HG02970 (cell line): ENCODE measurements at regions not wholly inside any gene's neighbourhood (a gene's known extent, or its start where the extent isn't known, plus 50 kb on each side); places are given as distances from the start of the nearest gene placed in this dataset.
"Not testable (repeated sequence)": the region's sequence is repeated elsewhere in the genome, so short reads cannot be mapped to it uniquely, and the experiment has no call there.

Experiments used
- ATAC-seq: cut with Tn5 transposase; IDR thresholded peaks from one replicate; pipeline ENCODE4 v1.9.1; 2021; ENCODE audit warnings: mild to moderate bottlenecking, moderate library complexity, moderate number of reproducible peaks; ENCODE audit not compliant: unreplicated experiment, low FRiP score

GRCh38 chr7:108627476-108628051 lies 57.9 kb downstream of the DNAJB9 start:
- no peak for ATAC-seq

GRCh38 chr7:108628678-108629077 lies 59.0 kb downstream of the DNAJB9 start:
- no peak for ATAC-seq

- no peak for ATAC-seq
Measured at GRCh38 chr7:108629651-108630400, 60.2 kb downstream of the DNAJB9 start.

- ATAC-seq: no peak
Measured at GRCh38 chr7:108634036-108634435, 64.4 kb downstream of the DNAJB9 start.

GRCh38 chr7:108634535-108634934 lies 64.9 kb downstream of the DNAJB9 start:
- ATAC-seq: no peak

GRCh38 chr7:108637049-108637621 lies 67.5 kb downstream of the DNAJB9 start:
- no peak for ATAC-seq

GRCh38 chr7:108642126-108642525 lies 72.5 kb downstream of the DNAJB9 start:
- ATAC-seq: no peak

- ATAC-seq: no peak
Measured at GRCh38 chr7:108643136-108643535, 73.5 kb downstream of the DNAJB9 start.

GRCh38 chr7:108648989-108649388 lies 79.3 kb downstream of the DNAJB9 start:
- no peak for ATAC-seq

- ATAC-seq: no peak
Measured at GRCh38 chr7:108650467-108650866, 80.8 kb downstream of the DNAJB9 start.

GRCh38 chr7:108652886-108653285 lies 83.2 kb downstream of the DNAJB9 start:
- no peak for ATAC-seq

GRCh38 chr7:108653526-108653925 lies 83.9 kb downstream of the DNAJB9 start:
- no peak for ATAC-seq

- ATAC-seq: not testable (repeated sequence)
Measured at GRCh38 chr7:108657140-108657726, 87.6 kb downstream of the DNAJB9 start.

GRCh38 chr7:108659261-108659660 lies 89.6 kb downstream of the DNAJB9 start:
- no peak for ATAC-seq

GRCh38 chr7:108659867-108660266 lies 90.2 kb downstream of the DNAJB9 start:
- ATAC-seq: no peak

- no peak for ATAC-seq
Measured at GRCh38 chr7:108660465-108660864, 90.8 kb downstream of the DNAJB9 start.

GRCh38 chr7:108662783-108663362 lies 93.2 kb downstream of the DNAJB9 start:
- ATAC-seq: no peak

GRCh38 chr7:108663701-108664100 lies 94.0 kb downstream of the DNAJB9 start:
- no peak for ATAC-seq

- ATAC-seq: no peak
Measured at GRCh38 chr7:108667216-108667615, 97.5 kb downstream of the DNAJB9 start.

GRCh38 chr7:108669958-108670357 lies 100.3 kb downstream of the DNAJB9 start:
- no peak for ATAC-seq

GRCh38 chr7:108673699-108674098 lies 104.0 kb downstream of the DNAJB9 start:
- not testable (repeated sequence) for ATAC-seq
